Activated CD4-positive, alpha-beta T cell treated with anti-CD3 and anti-CD28 coated beads, Interleukin-2, amount 50 U/mL, for 16 hours (primary cell): ENCODE measurements at regions not wholly inside any gene's neighbourhood (a gene's known extent, or its start where the extent isn't known, plus 50 kb on each side); places are given as distances from the start of the nearest gene placed in this dataset.
"Not testable (repeated sequence)": the region's sequence is repeated elsewhere in the genome, so short reads cannot be mapped to it uniquely, and the experiment has no call there.

Experiments
- DNase-seq: peaks from one replicate; pipeline ENCODE4 v3.0.0-alpha.2; 2020

DNA sequence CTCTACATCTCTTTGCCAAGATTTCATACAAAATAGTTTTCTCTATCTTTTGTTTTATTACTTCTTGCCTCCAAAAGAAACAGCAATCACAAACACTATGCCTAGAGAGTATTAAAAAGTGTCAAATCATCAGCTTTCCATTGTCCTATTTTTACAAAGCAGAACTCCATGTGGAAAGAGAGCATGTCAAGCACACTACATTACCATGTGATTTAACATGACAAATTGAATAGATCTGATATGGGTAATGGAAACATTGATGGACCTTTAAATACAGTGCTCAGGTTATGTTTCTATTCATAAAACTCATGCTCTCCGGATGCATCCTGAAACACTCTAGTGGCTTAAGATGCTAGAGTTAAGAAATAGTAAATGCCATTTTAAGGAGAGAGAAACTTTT, 791.4 kb upstream of the CTNND2 start:
- no peak for DNase-seq

DNA sequence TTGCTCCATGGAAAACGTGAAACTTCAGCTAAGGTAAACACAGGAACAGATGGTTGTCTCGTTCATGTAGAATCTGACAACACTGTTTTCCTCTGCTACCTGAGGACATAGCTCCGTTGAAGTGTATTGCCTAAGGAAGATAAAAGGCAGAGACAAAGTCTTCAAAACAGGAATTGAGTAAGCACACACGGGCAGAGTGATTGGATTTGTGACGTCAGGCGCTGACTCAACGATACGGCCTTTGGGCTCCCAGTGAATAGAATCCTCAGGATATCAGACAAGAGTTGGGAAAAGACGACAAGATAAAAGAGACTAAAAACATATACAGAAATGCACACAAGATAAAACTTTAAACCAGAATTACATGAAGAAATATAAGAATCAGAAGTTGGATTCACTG, 787.1 kb upstream of the CTNND2 start:
- DNase-seq = no peak

DNA sequence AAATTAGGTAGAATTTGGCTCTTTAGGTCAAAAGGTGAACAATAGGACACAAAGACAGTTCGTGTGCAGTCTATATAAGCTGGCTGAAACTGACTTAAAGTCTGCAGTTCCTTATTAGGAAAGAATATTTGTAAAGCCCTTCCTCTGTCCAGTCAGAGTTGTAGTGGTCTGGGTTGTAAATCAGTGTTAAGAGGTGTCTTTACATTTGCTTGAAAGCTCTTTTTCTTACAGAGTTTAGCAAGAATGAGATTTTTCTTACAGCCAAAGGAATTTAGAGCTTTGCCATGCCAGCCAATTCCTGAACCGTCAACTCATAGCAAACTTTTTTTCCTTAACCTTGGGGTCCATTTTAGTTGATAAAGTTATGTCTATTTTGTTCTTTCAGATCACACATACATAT, 786.1 kb upstream of the CTNND2 start:
- DNase-seq = no peak

DNA sequence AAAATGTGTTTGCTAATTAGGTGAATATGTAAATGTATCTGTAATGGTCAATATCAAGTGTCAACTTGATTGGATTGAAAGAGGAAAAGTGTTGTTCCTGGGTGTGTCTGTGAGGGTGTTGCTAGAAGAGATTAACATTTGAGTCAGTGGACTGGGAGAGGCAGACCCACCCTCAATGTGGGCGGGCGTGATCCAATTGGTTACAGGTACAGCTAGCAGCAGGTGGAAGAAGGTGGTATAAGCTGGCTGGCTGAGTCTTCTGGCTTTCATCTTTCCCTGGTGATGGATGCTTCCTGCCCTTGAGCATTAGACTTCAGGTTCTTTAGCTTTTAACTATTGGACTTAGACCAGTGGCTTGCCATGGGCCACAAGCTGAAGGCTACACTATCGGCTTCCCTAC, 779.0 kb upstream of the CTNND2 start:
- no peak for DNase-seq

DNA sequence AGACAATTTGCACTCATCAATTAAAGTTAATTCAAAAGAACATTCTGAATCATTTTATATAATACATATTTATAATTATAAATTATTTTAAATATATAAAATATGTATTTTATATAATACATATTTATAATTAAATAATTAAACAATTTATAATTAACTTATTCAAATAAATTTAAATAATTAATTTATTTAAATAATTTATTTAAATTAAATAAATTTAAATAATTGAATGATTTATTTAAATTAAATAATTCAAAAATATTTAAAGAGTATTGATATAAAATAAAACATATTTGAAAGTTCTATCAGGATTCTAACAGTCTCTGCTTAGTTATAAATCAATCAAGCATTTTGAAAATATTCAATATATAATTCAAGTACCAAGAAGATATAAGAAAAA, 775.5 kb upstream of the CTNND2 start:
- DNase-seq = no peak

DNA sequence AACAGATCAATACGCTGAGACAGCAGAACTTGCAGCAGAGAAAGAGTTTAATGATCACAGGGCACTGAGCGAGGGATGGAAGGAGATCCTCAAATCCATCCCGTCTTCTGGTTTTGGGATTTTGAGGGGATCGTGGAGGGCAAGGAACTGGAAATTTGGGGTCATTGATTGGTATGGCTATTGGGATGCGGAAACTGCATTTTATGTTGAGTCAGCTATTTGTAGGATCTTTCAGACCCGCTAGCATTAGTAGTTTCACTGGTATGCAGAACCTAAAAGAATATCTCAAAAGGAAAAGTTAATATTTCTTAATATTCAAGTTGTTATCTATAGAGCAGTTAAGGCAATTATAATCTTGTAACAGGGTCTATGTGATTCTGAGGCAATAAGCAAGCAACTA, 771.7 kb upstream of the CTNND2 start:
- no peak for DNase-seq

DNA sequence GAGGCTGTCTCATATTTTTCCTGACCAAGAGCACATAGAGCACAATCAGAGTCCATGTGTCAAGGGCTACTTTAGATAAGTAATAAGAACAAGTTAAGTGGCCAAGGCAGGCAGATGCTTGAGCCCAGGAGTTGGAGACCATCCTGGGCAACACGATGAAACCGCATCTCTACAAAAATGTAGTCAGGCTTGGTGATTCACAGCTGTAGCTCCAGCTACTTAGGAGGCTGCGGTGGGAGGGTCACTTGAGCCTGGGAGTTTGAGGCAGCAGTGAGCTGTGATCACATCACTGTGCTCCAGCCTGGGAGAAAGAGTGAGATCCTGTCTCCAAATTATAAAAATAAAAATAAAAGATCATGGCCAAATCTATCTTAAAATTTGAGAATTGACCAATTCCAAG, 767.9 kb upstream of the CTNND2 start:
- DNase-seq = no peak

DNA sequence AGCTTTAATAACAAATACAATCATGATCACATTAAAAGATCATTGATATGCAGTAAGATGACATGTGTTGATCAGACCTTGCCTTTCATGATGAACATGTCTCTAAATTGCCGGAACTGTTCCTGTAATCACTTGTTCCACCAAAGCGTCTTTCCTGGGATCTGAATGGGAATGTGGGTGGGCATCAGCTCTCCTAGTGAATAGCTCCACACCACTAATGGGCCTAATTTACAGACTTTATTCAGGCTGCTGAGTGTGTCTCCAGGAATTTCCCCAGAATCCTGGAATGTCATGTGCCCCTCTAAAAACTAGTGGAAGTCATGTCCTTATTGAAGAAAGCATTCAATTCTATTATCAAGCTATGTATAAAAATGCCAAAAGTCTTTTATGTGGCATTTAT, 765.1 kb upstream of the CTNND2 start:
- no peak for DNase-seq

DNA sequence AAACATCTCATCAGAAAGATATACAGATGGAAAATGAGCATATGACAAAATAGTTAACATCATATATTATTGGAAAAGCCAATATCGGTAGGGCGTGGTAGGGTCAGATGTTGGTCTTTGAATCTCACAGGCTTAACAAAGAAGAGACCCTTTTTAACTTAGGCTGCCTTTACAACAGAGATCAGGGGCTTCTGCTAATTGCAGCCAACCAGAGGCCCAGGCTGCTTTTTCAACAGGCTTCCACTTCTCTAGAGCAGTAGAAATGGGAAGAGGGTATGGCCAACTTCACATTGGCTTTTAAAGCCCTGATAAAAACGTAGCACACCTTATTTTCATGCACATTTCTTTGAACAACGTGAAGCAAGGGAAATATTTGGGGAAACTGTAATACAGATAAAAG, 764.3 kb upstream of the CTNND2 start:
- no peak for DNase-seq

DNA sequence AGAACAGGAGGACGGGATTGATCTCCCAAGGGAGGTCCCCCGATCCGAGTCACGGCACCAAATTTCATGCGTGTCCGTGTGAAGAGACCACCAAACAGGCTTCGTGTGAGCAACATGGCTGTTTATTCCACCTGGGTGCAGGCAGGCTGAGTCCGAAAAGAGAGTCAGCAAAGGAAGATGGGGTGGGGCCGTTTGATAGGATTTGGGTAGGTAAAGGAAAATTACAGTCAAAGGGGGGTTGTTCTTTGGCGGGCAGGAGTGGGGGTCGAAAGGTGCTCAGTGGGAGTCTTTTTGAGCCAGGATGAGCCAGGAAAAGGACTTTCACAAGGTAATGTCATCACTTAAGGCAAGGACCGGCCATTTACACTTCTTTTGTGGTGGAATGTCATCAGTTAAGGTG, 763.6 kb upstream of the CTNND2 start:
- not testable (repeated sequence) for DNase-seq

DNA sequence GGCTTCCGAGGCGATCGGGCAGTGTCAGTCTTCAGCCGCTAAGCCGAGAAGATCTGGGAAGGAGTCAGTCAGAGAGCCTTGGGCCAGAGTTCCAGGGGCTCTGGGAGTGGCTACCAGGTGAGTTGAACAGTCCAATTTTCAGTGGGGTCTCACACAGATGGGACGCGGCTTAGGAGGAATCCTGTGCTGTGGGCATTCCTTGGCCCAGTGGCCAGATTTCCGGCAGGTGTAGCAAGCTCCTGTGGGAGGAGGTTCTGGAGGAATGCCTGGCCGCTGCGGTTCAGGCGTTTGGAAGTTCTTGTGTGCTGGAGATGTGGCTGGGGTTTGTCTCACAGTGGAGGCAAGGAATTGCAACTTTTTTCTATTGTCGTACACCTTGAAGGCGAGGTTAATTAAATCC, 761.5 kb upstream of the CTNND2 start:
- DNase-seq = not testable (repeated sequence)

DNA sequence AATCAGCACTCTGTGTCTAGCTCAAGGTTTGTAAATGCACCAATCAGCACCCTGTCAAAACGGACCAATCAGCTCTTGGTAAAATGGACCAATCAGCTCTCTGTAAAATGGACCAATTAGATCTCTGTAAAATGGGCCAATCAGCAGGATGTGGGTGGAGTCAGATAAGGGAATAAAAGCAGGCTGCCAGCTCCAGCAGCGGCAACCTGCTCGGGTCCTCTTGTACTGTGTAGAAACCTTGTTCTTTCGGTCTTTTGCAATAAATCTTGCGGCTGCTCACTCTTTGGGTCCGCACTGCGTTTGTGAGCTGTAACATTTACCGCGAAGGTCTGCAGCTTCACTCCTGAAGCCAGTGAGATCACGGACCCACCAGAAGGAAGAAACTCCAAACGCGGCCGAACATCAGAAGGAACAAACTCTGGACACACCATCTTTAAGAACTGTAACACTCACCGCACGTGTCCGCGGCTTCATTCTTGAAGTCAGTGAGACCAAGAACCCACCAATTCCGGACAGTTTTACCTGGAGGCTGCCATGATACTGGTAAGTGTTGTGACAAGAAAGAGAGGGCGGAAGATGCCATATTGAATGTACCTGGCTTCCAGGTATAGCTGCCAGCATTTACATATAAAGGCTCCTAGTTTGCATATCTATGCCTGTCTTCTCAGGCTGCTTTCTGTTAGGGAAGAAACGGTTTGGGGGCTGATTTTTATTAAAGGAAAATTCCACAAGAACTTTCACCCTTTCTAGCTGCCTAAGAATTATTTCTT, 758.5 kb upstream of the CTNND2 start:
- no peak for DNase-seq

DNA sequence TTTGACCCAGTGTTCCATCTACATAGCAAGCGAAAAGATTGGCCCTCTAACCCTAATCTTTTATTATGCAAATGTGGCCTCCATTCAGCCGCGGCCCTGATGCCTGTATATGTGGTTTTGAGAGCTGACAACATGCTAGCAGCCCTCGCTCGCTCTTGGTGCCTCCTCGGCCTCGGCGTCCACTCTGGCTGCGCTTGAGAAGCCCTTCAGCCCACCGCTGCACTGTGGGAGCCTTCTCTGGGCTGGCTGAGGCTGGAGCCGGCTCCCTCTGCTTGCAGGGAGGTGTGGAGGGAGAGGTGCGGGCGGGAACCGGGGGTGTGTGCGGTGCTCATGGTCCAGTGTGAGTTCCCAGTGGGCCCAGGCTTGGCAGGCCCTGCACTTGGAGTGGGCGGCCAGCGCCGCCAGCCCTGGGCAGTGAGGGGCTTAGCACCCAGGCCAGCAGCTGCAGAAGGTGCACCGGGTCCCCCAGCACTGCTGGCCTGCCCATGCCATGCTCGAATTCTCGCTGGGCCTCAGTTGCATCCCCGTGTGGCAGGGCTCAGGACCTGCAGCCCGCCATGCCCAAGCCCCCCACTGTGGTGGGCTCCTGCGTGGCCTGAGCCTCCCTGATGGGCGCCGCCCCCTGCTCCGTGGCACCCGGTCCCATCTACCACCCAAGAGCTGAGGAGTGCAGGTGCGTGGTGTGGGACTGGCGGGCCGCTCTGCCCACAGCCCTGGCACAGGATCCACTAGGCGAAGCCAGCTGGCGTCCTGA, 757.5 kb upstream of the CTNND2 start:
- DNase-seq = no peak

DNA sequence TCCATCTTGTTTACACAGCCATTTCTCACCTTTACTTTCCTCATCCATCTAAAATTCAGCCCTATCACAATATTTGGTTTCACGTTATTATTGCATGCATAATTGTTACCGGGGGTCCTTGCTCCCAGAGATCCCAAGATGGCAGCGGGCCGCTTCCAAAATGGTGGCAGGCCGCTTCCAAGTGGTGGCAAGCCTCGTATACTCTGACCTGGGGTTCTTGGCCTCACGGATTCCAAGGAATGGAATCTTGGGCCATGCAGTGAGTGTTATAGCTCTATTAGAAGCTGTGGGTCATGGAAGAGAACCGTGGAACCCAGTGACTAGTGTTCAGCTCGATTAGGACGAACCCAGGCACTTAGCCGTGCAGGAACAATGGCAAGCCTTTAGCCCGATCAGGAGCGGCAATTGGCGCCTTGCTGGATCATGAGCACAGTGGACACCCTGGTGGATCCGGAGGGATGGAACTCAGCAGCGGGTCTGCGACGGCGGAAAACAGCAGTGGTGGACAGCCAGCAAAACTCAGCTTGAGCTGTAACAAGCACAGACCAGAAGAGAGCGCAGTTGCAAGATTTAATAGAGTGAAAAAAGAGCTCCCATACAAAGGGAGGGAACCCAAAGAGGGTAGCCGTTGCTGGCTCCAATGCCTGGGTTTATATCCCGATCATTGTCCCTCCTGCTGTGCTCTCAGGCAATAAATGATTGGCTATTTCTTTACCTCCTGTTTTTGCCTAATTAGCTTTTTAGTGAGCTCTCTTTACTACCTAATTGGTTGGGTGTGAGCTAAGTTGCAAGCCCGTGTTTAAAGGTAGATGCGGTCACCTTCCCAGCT, 756.2 kb upstream of the CTNND2 start:
- DNase-seq = not testable (repeated sequence)

DNA sequence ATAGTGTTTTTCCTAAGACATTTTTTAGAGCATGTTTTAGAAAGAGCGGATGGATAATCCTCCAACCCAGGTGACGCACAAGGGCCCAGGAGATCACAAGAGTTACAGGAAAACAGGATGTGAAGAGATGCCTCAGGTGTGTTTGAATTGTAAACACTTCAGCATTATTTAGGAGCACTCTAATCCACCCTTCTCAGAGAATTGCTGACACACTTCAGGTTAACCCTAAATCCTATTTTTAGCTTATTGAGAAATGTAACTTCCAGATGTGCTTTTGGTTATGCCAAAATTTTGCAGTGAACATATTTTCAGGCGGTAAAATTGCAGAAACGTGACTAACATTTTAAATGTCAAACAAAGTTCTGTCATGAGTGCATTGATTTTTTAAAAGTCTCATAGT, 755.4 kb upstream of the CTNND2 start:
- DNase-seq = no peak

DNA sequence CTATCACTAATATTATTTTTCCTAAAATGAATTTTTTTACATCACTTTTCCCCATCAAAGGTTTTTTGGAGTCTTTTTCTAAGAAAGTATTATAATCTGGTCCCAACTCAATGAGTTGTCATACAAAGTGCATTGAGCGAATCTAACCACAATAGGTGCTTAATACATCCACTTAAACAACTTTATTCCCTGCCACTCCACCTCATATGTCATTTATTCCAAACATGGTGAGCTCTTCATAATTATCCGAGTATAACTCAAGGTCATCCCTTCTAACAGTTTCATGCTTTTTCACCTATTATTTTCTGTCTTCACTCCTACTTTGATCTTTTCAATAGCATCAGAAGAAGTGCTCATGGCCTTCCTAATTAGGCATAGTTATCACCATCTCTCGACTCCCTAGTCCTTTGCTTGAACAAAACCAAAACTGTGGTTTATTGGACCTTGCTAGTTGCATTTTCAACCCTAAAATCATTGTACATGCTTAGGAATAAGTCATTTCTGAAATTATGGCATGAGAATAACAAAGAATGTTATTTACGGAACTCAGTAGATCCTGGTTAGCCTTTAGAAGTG, 754.7 kb upstream of the CTNND2 start:
- no peak for DNase-seq

DNA sequence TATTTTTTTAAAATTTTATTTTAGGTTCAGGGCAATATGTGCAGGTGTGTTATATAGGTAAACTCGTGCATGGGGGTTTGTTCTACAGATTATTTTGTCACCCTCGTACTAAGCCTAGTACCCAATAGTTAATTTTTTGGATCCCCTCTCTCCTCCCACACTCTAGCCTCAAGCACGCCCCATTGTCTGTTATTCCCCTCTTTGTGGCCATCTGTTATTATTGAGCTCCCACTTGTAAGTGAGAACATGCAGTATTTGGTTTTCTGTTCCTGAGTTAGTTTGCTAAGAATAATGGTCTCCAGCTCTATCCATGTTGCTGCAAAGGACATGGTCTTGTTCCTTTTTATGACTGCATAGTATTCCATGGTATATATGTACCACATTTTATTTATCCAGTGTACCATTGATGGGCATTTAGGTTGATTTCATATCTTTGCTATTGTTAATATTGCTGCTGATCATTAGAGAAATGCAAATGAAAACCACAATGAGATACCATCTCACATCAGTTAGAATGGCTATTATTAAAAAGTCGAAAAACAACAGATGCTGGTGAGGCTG, 753.7 kb upstream of the CTNND2 start:
- DNase-seq = not testable (repeated sequence)

DNA sequence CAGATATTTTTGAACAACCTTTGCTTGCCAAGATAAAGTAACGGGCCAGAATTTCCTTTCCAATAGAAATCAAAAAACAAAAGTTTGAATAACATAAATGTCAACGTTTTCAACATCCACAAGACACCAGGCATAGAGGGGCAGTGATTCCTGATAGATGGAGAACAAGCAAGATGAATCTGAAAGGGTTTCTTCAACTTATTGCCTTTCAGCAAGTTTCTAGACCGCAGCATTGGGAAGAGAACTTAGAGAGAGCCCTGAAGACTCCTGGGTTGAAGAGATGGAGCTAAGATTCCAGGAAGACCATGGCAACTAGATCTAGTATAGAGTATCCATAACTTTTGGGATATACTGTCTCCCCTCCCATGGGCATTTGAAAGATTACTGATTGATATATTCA, 751.4 kb upstream of the CTNND2 start:
- no peak for DNase-seq

DNA sequence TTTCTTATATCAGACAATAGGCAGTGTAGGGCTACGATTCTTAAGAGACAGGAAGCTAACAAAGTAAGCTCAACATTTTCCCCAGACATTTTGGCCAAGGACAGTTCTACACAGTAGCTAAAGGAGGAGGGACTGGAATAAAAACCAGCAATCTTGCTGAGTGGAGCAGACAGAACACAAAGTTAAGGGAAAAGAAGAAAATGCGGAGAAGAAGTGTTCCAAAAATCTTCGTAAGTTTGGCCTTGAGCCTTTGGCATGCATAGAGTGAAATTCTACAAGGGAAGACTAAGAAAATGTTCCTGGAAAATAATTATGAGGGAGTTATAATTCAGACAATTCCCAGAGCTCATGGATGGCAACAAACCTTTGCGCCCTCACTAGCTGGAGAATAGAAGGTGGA, 748.0 kb upstream of the CTNND2 start:
- DNase-seq = no peak

DNA sequence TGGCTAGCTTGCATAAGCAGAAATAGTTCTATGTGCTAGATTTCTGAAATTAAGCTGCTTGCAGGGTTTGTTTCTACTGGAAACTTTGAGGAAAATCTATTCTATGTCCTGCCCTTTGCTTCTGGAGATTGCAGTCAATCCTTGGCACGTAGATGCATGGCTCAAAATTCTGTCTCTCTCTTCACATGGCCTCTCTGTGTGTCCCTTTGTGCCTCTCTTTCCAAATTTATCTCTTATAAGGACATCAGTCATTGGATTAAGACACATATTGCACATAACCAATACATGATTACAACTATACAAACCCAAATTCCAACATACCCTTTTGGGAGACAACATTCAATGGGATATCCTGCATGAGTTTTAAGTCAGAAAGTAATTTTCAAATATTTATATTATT, 744.3 kb upstream of the CTNND2 start:
- DNase-seq = no peak

DNA sequence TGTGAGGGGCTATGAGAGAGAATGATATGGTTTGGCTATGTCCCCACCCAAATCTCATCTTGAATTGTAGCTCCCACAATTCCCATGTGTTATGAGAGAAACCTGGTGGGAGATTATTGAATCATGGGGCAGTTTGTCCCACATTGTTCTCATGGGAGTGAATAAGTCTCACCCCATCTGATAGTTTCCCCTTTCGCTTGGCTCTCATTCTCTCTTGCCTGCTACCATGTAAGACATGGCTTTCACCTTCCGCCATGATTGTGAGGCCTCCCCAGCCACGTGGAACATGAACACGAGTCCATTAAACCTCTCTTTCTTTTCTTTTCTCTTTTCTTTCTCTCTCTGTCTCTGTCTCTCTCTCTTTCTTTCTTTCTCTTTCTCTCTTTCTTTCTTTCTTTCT, 743.4 kb upstream of the CTNND2 start:
- no peak for DNase-seq

DNA sequence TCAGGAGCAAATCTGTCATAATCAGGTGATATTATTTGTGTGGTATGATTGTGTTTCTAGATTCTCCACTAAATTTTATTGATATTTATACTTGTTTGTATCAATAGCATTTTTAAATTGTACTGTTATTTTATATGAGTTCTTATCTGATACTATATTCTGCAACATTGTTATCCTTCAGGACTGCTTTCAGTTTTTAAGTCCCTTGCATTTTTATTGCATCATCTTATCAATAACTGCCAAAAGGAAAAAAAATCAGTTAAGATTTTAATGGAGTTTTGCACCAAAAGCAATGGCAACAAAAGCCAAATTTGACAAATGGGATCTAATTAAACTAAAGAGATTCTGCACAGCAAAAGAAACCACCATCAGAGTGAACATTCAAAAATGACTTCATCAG, 741.3 kb upstream of the CTNND2 start:
- DNase-seq = no peak

DNA sequence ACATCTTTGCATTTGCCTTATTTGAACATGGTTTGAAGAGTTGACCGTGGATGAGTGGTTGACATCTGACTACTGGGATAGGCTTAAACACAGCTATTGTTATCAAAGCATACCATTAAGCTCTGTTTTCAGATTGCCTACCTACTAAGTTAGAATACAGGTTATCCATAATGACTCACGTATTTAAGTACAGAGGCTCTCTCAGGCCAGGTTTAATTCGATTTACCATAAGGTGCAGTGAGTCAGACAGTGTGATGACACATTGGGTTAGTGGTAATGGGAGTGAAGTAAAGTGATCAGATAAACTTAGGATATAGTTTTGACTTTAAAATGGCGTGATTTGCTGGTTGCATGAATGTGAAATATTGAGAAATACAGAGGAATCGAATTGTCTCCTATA, 732.0 kb upstream of the CTNND2 start:
- DNase-seq = no peak
